Peyer's patch (tissue), 4 donors: ENCODE measurements at regions not wholly inside any gene's neighbourhood (a gene's known extent, or its start where the extent isn't known, plus 50 kb on each side); places are given as distances from the start of the nearest gene placed in this dataset.

Experiments
- CTCF ChIP-seq, 6 experiments: fragments of 450-650 bp in 4 of 6; fragments of 200-600 bp in 2 of 6; sonication (generic) in 1 of 6; IDR thresholded peaks; one replicate each; pipeline ENCODE4 v1.5.1; 2017 to 2019; ENCODE audit warnings: antibody characterized with exemption in 6 of 6, mild to moderate bottlenecking in 3 of 6, moderate library complexity in 1 of 6
- POLR2A ChIP-seq, 2 donors: fragments of 450-650 bp; IDR thresholded peaks; one replicate each; pipeline ENCODE4 v1.5.1; 2017; ENCODE audit warnings: antibody characterized with exemption in 2 of 2, mild to moderate bottlenecking in 2 of 2, moderate library complexity in 2 of 2

GRCh38 chr2:106724301-106724794 lies 161.6 kb downstream of the ST6GAL2 start:
- no peak for TF ChIP-seq CTCF (IDR thresholded peaks at IDR 0.05)
- TF ChIP-seq POLR2A (IDR thresholded peaks at IDR 0.05): no peak
